Kidney capillary endothelial cell (primary cell): ENCODE measurements at regions not wholly inside any gene's neighbourhood (a gene's known extent, or its start where the extent isn't known, plus 50 kb on each side); places are given as distances from the start of the nearest gene placed in this dataset.

Source experiments
- DNase-seq: peaks from one replicate; pipeline ENCODE4 v3.0.0-alpha.2; 2018; ENCODE audit warnings: low spot score

- no peak for DNase-seq
These were observed 1441.2 kb downstream of the PCDH7 start for GRCh38 chr4:32161392-32161791.

DNA sequence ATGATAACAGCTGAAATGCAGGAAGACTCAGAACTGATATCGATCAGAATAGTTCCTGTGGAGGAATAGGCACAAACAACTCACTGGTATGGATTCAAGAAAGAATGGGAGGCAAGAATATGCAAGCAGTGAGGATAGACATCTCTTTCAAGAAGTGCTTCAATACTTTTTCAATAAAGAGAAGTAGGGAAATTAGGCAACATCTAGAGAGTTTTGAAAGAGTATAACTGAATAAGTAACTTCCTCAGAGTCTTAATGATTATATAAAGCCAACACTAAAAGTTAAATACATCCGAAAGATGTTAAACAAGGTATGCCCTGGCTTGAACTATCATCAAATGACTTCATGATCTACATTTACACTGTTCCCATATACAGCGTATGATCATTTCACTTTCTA lies 1443.0 kb downstream of the PCDH7 start:
- DNase-seq: no peak

- DNase-seq: no peak
These were observed 1449.7 kb downstream of the PCDH7 start for GRCh38 chr4:32169841-32170240.

- no peak for DNase-seq
These were observed 1451.9 kb downstream of the PCDH7 start for GRCh38 chr4:32172086-32172485.

DNA sequence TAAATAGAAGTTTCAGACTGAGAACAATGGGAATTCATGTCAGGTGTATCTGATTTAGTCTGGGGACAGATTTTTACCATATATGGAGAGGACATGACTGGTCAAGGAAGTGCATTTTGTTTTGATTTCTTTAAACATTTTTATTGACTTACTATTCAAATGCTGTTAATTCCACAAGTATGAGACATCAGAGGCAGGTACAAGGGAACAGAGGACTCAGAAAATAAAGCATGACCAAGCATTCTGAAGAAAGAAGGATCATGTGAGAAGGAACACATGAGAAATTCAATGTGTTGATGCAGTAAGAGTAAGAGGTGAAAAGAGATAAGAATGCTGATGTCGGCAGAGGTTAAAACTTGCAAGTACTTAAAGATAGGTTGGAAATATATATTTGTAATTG lies 1452.6 kb downstream of the PCDH7 start:
- no peak for DNase-seq

DNA sequence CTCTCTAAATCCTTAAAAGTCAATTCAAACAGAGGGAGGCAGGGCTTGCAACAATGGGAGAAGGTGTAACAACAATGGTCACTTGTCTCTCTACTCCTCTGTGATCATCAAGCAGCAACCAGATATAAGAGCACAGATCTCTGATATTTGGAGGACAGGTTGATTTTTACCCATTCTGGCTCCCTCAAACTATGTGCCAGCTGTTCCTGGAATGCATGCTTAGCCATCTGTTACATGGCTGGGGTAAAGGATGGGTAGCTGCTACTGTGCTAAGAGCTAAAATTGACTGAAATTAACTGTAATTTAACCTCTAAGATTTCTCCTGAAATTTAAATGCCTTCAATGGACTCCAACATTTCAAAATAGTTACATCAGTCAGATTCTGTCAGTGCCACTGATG lies 1459.9 kb downstream of the PCDH7 start:
- no peak for DNase-seq

DNA sequence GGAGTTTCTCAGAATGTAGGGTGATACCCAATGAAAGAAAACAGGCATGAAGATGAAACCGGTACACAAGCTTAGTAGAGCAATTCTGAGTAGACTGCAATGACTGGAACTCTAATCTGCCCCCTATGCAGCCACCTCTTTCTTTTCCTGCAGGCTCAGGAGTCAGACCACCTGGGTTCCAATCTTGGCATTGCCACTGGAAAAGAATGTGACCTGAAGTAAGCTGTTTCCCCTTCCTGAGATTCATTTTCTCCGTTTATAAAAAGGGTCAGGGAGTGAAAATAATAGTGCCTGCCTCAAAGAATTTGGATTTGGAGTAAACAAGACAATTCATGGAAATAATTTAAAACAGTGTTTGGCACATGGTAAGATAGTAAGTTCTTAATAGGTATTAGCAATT lies 1464.0 kb downstream of the PCDH7 start:
- no peak for DNase-seq

DNA sequence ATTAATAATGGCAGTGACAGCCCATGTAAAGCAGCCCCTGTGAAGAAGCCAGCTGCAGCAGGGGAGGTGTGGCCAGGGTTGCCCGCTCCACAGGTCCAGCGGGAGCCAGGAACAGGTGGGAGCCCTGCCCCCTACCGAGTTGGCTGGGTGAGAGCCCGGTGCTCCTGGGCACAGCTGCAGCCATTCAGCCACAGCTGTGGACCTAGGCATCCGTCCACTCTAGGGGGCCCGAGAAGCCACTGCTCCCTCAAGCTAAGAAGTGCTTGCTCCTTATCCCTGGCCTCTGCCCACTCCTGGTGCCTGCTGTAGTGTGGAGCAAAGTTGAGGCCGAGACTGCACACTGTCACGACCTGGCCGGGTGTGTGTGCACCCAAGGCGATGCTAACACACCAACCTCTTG lies 1469.0 kb downstream of the PCDH7 start:
- DNase-seq: no peak

DNA sequence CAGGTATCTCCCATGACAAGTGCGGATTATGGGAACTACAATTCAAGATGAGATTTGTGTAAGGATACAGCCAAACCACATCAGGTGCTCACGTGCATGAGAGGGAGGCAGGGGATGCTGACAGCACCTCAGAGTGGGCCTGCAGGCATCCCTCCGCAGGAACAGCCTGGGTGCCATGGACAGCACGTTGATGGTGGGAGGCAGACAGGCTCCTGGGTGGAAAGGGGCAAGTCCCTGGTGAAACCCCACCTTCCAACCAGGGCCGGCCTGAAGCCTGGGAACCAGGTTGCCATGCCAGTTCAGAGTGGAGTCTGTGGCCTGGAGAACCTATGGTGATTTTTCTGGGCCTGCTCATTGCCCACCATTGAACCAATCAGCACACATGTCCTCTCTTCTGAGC lies 1469.6 kb downstream of the PCDH7 start:
- no peak for DNase-seq

DNA sequence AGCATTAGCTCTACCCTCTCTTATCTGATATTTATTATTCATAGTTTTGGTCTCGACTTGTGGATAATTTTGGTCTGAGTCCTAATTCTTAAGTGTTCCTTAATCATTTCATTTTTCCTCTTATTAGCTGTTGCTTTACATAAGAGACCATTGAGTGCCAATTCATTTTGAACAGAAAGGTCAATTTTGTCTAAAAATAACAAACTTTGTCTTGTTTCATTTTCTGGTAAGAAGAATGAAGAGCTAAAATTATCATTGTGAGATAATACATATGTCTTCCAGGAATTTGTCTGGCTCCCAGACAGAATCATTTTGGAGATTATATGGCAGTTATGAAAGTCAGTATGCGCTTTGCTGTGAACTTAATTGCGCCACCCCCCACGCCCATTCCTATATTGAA lies 1471.8 kb downstream of the PCDH7 start:
- DNase-seq: no peak

GRCh38 chr4:32192363-32192762 lies 1472.2 kb downstream of the PCDH7 start:
- no peak for DNase-seq

GRCh38 chr4:32192991-32193390 lies 1472.8 kb downstream of the PCDH7 start:
- no peak for DNase-seq

DNA sequence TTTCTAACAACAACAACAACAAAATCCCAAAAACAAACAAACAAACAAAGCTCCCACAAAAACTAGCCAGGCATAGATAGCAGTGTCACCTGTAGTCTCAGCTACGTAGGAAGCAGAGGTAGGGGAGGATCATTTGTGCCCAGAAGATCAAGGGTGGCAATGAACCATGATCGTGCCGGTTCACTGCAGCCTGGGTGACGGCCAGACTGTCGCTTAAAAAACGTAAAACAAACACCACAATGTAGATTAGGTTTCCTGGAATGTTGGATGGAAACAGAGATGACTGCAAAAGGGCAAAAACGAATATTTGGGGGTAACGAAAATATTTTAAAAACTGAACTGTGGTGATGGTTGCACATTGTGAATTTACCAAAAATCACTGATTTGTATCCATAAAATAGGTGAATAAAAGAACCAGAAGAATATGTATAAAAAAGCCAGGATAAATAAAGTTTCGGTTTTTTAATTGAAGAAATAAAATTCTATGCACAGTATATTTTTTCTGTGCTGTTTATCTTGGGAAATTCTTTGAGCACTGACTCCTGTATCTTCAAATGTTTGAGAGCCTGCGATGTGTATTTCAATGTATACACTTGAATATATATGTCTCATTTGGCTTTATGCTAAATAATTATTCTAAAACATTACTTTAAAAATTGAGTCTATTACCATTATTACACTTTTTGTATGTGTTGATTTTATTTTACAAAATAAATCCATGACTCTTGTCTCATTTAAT lies 1477.0 kb downstream of the PCDH7 start:
- no peak for DNase-seq

DNA sequence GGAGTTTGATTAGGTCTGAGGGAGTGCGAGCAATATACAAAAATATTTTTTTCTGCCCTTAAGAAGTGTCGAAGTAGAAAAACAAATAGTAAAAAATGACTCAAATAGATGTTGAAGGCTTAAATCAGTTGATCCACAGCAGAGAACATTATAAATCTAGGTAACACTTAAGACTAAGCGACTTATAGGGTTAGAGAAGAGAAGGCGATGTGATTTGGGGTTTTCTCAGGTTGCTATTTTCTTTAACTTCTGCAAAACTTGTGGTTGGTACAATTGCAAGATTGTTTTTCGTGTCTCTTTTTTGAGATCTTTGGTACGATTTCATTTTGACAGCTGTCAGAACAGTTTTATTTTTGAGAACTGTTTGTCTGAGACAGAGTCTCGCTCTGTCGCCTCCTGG lies 1479.5 kb downstream of the PCDH7 start:
- no peak for DNase-seq

DNA sequence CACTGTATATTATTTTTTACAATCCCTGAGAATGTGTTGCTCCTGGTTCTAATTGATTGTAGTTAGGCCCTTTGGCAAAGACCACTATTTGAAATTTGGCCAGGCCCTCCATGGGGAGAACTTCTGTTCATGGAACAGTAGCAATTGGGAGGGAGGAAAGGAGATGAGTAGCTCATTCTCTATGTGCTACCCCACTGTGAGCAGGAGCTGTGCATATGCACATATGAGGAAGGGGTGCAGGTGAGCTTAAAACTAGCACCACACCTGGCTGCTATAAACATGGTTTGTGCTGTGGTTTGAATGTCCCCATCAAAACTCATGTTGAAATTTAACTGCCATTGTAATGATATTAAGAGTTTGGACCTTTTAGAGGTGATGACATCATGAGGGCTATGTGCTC lies 1483.2 kb downstream of the PCDH7 start:
- no peak for DNase-seq

GRCh38 chr4:32206756-32207155 lies 1486.6 kb downstream of the PCDH7 start:
- DNase-seq: no peak

- no peak for DNase-seq
These were observed 1487.3 kb downstream of the PCDH7 start for GRCh38 chr4:32207456-32207855.

GRCh38 chr4:32215277-32215676 lies 1495.1 kb downstream of the PCDH7 start:
- DNase-seq: no peak

GRCh38 chr4:32216502-32216901 lies 1496.3 kb downstream of the PCDH7 start:
- no peak for DNase-seq

DNA sequence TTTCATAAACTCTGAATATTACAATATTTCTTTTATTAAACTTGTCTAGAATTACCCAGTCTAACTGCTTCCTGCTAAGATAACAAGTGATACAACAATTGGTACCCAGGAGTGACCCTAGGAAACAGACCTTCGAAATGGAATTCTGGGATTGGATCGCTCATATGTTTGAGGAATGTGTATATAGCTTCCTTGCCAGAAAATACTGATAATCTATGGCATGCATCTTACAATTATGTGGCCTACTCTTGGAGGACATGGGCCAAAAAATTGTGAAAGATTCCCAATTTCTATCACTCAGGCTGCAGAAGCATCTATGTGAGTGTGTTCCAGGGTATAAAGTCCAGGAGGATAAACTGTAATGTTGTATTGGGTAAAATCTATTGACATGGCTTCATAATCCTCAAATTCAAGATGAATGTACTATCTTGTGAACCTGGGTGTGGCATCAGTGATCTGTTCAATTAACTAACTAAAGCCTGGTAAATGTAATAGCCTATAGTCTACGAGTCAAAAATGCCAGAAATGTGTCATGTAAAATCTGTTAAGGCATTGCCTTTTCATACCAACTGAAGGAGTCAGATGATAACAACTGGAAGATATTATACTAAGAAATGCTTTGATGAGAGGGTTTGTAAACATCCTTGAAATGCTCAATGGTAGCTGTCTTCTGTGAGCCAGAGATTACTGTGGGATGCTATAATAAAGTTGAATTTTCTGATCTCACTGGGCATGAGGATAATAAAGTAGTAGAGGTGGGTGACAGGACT lies 1499.3 kb downstream of the PCDH7 start:
- DNase-seq: no peak

GRCh38 chr4:32226204-32226603 lies 1506.0 kb downstream of the PCDH7 start:
- no peak for DNase-seq

- DNase-seq: no peak
These were observed 1506.6 kb downstream of the PCDH7 start for GRCh38 chr4:32226733-32227132.

DNA sequence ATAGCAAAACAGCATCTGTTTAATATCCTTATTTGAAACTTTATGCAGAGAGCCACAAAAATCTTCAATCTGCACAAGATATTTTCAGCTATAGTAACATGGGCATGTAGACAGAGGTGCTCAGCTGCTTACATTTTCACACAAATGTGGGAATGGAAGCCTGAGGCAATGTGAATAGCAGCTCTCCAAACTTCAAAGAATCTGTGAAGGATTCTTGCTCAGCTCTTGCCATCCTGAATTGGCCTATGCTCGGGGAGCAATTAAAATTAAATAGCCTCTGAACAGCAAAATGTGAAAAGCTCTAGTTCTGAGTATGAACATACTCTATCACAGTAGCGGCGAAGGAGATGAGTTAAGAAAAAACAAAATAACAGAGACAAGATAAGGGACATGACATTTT lies 1523.8 kb downstream of the PCDH7 start:
- DNase-seq: no peak

DNA sequence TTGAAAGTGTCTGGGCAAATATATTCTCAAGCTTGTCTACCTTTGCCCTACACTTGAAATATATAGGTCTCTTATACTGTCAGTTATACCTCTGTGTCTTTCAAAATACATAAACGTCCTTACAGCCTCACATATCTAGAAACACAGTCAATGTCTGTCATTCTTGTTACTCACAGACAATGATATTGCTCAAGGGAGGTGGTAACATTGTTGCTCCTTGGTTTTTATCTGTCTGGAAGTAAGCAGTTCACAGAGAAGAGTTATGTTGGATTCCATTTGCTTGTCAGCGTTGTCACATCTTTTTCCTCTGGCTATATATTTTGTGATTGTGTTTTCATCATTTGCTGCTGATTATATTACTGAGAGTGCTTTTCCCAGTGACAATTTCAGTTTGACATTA lies 1528.9 kb downstream of the PCDH7 start:
- DNase-seq: no peak
